Stimulated activated naive CD4-positive, alpha-beta T cell treated with Interleukin-2 at 50 U/mL for 16 hours (primary cell): ENCODE measurements at regions not wholly inside any gene's neighbourhood (a gene's known extent, or its start where the extent isn't known, plus 50 kb on each side); places are given as distances from the start of the nearest gene placed in this dataset.
"Not testable (repeated sequence)": the region's sequence is repeated elsewhere in the genome, so short reads cannot be mapped to it uniquely, and the experiment has no call there.

Experiments
- DNase-seq: peaks from one replicate; lab custom pipeline; 2025; lab: John Stamatoyannopoulos, UW

- DNase-seq: no peak
Observed at GRCh38 chr4:181127171-181127570, 1116.0 kb upstream of the TENM3 start.

GRCh38 chr4:181130317-181130716, 1112.9 kb upstream of the TENM3 start:
- DNase-seq: not testable (repeated sequence)

- no peak for DNase-seq
Observed at GRCh38 chr4:181137351-181137750, 1105.9 kb upstream of the TENM3 start.

- DNase-seq: no peak
Observed at GRCh38 chr4:181138116-181138515, 1105.1 kb upstream of the TENM3 start.

- no peak for DNase-seq
Observed at GRCh38 chr4:181140037-181140603, 1103.1 kb upstream of the TENM3 start.

- DNase-seq: peak; percentile 50
Observed at GRCh38 chr4:181143250-181143854, 1099.8 kb upstream of the TENM3 start.

GRCh38 chr4:181146051-181146450, 1097.2 kb upstream of the TENM3 start:
- DNase-seq: no peak

GRCh38 chr4:181147416-181147951, 1095.7 kb upstream of the TENM3 start:
- no peak for DNase-seq

GRCh38 chr4:181148470-181148869, 1094.7 kb upstream of the TENM3 start:
- no peak for DNase-seq

- no peak for DNase-seq
Observed at GRCh38 chr4:181150191-181150590, 1093.0 kb upstream of the TENM3 start.

GRCh38 chr4:181151856-181152255, 1091.3 kb upstream of the TENM3 start:
- no peak for DNase-seq

GRCh38 chr4:181157647-181158046, 1085.6 kb upstream of the TENM3 start:
- no peak for DNase-seq

GRCh38 chr4:181158971-181159370, 1084.2 kb upstream of the TENM3 start:
- DNase-seq: no peak

GRCh38 chr4:181161669-181162068, 1081.5 kb upstream of the TENM3 start:
- DNase-seq: no peak

- DNase-seq: no peak
Observed at GRCh38 chr4:181162266-181162665, 1080.9 kb upstream of the TENM3 start.

- no peak for DNase-seq
Observed at GRCh38 chr4:181162676-181163075, 1080.5 kb upstream of the TENM3 start.

GRCh38 chr4:181166742-181167399, 1076.3 kb upstream of the TENM3 start:
- DNase-seq: no peak

GRCh38 chr4:181168011-181168805, 1075.0 kb upstream of the TENM3 start:
- DNase-seq: no peak

- no peak for DNase-seq
Observed at GRCh38 chr4:181173046-181173445, 1070.2 kb upstream of the TENM3 start.

- DNase-seq: no peak
Observed at GRCh38 chr4:181176306-181176705, 1066.9 kb upstream of the TENM3 start.

- DNase-seq: no peak
Observed at GRCh38 chr4:181181331-181181730, 1061.9 kb upstream of the TENM3 start.

- DNase-seq: no peak
Observed at GRCh38 chr4:181189751-181190150, 1053.5 kb upstream of the TENM3 start.
